K562 (cell line): ENCODE measurements at regions not wholly inside any gene's neighbourhood (a gene's known extent, or its start where the extent isn't known, plus 50 kb on each side); places are given as distances from the start of the nearest gene placed in this dataset.

Source experiments
- ATAC-seq: fragments of 200-7000 bp; cut with Tn5 transposase; 3 replicates; pipeline ENCODE4 v1.9.1; 2020; ENCODE audit warnings: moderate library complexity
- BruUV-seq: library from RNA; stranded (reverse); fragments of 400-500 nt; replicated peaks from 2 replicates; lab custom pipeline; 2021; lab: Mats Ljungman, UMichigan
- CTCF ChIA-PET: fragments of 300-600 bp; formaldehyde crosslinking; extraction: SDS; loops from one replicate; lab custom pipeline; 2021; ENCODE audit warnings: low intra/inter-chr PET ratio; lab: Yijun Ruan, JAX
- POLR2A ChIA-PET: fragments of 300-600, 350-650 bp; sonication (Branson Sonifier 250); formaldehyde crosslinking; extraction: SDS; loops from one replicate; lab custom pipeline; 2021; ENCODE audit warnings: antibody characterized with exemption, inconsistent platforms; lab: Yijun Ruan, JAX
- DNase-seq, 4 experiments: peaks; one replicate each; pipeline versions ENCODE4 v3.0.0 to v3.0.0-alpha.2; 2011 to 2018; ENCODE audit warnings: low spot score in 3 of 4, mixed read lengths in 3 of 4; ENCODE audit errors: extremely low read depth in 1 of 4
- FAIRE-seq: peaks from 2 replicates; lab custom pipeline; 2011; peaks lifted over from hg19 to GRCh38; lab: Jason Lieb, UNC
- H2AFZ ChIP-seq: 2 replicates; pipeline ENCODE4 v1.6.0; 2011; ENCODE audit warnings: low read depth, low read length, control low read depth, inconsistent platforms
- H3K27ac ChIP-seq: fragments of 200-600 bp; 3 replicates; pipeline ENCODE4 v1.8.0; 2011; ENCODE audit warnings: low read depth, mild to moderate bottlenecking, control low read depth, inconsistent platforms, low read length, moderate library complexity, mixed read lengths; ENCODE audit errors: extremely low read depth
- H3K27me3 ChIP-seq, 2 experiments: fragments of 300-600 bp in 1 of 2; 2 replicates in 1 of 2; 3 replicates in 1 of 2; pipeline versions ENCODE4 v1.6.0 to v1.8.0; 2011; ENCODE audit warnings: inconsistent platforms in 2 of 2, low read length in 2 of 2, mild to moderate bottlenecking in 1 of 2, mixed read lengths in 1 of 2, moderate library complexity in 1 of 2; ENCODE audit not compliant: control insufficient read depth in 2 of 2, insufficient read depth in 2 of 2
- H3K36me3 ChIP-seq: fragments of 300-600 bp; 3 replicates; pipeline ENCODE4 v1.8.0; 2011; ENCODE audit warnings: mild to moderate bottlenecking, low read length, inconsistent platforms; ENCODE audit not compliant: control insufficient read depth, insufficient read depth
- H3K4me1 ChIP-seq, 2 experiments: fragments of 200-600 bp in 1 of 2; replicated peaks in 1 of 2; 2 replicates in 1 of 2; 3 replicates in 1 of 2; pipeline versions ENCODE4 v1.5.1 to v1.8.0; 2011; ENCODE audit warnings: inconsistent platforms in 2 of 2, low read length in 2 of 2, mild to moderate bottlenecking in 1 of 2, mixed read lengths in 1 of 2, moderate library complexity in 1 of 2; ENCODE audit not compliant: control insufficient read depth in 2 of 2, insufficient read depth in 2 of 2
- H3K4me2 ChIP-seq: 2 replicates; pipeline ENCODE4 v1.6.1; 2011; ENCODE audit warnings: low read length, control low read depth, inconsistent platforms, mixed read lengths; ENCODE audit not compliant: insufficient read depth
- H3K4me3 ChIP-seq: fragments of 200-600 bp; sonication (generic), shearing (Covaris generic); 2 replicates; pipeline ENCODE4 v1.5.1; 2016; ENCODE audit warnings: control low read depth, inconsistent platforms
- H3K79me2 ChIP-seq: fragments of 200-600 bp; 3 replicates; pipeline ENCODE4 v1.8.0; 2011; ENCODE audit warnings: low read length, inconsistent platforms; ENCODE audit not compliant: control insufficient read depth, insufficient read depth
- H3K9ac ChIP-seq, 2 experiments: 2 replicates each; pipeline versions ENCODE4 v1.6.0 to v1.6.1; 2011; ENCODE audit warnings: low read depth in 2 of 2, low read length in 2 of 2, control low read depth in 1 of 2, inconsistent platforms in 1 of 2, mild to moderate bottlenecking in 1 of 2, mixed read lengths in 1 of 2; ENCODE audit not compliant: insufficient read depth in 1 of 2
- H3K9me1 ChIP-seq: one replicate; pipeline ENCODE4 v1.6.0; 2011; ENCODE audit warnings: inconsistent platforms, mild to moderate bottlenecking, low read length, moderate library complexity; ENCODE audit not compliant: control insufficient read depth, insufficient read depth
- H3K9me3 ChIP-seq: replicated peaks from 2 replicates; pipeline ENCODE4 v1.5.1; 2011; ENCODE audit warnings: low read depth, low read length, inconsistent platforms; ENCODE audit not compliant: control insufficient read depth, insufficient read depth
- H4K20me1 ChIP-seq: replicated peaks from 2 replicates; pipeline ENCODE4 v1.6.1; 2011; ENCODE audit warnings: low read length, inconsistent platforms, mixed read lengths; ENCODE audit not compliant: control insufficient read depth, insufficient read depth
- JUND ChIP-seq, 2 experiments: IDR thresholded peaks; 2 replicates in 1 of 2; 3 replicates in 1 of 2; pipeline ENCODE4 v1.6.1; 2011; ENCODE audit warnings: borderline replicate concordance in 2 of 2, low read depth in 2 of 2, low read length in 2 of 2, improper control_type of control experiment in 1 of 2, missing biosample characterization in 1 of 2, missing genetic modification characterization in 1 of 2, missing genetic modification reagents in 1 of 2
- PYGO2 ChIP-seq: fragments of 450-650 bp; IDR thresholded peaks from 2 replicates; pipeline ENCODE4 v1.6.1; 2016; ENCODE audit warnings: mild to moderate bottlenecking, missing genetic modification characterization, moderate library complexity, missing compliant biosample characterization
- TEAD2 ChIP-seq: fragments of 450-650 bp; IDR thresholded peaks from 2 replicates; pipeline ENCODE4 v1.6.1; 2016; ENCODE audit warnings: missing genetic modification characterization, control low read depth, missing compliant biosample characterization
- ZFX ChIP-seq: sonication (generic); formaldehyde crosslinking; IDR thresholded peaks from 2 replicates; pipeline ENCODE4 v1.8.0; 2022; ENCODE audit warnings: mild to moderate bottlenecking, missing genetic modification reagents, moderate library complexity
- WGBS: fragments of 100-300 bp; shearing (Covaris generic); methylation state at CpG from one replicate; pipeline ENCODE4 v1.1.6; 2016; ENCODE audit warnings: low coverage, mixed read lengths; ENCODE audit not compliant: insufficient coverage; ENCODE audit errors: missing lambda C conversion rate; 5-methylcytosine and 5-hydroxymethylcytosine counted together
- in situ Hi-C: fragments of 300-500 bp; cut with MboI; formaldehyde crosslinking; loops from 4 replicates; pipeline ENCODE4 v1.15.0; 2018; ENCODE audit warnings: inconsistent platforms, mixed read lengths
- intact Hi-C: fragments of 100-400 bp; cut with micrococcal nuclease; formaldehyde crosslinking; loops from 2 replicates; pipeline ENCODE4 v1.14.2; 2022
- TF ChIP-seq, protein P1 (sequence below): fragments of 450-650 bp; conservative IDR thresholded peaks from 2 replicates; pipeline ENCODE4 v1.6.1; 2016; ENCODE audit warnings: missing genetic modification characterization, low read depth, mild to moderate bottlenecking, missing compliant biosample characterization, moderate library complexity

DNA sequence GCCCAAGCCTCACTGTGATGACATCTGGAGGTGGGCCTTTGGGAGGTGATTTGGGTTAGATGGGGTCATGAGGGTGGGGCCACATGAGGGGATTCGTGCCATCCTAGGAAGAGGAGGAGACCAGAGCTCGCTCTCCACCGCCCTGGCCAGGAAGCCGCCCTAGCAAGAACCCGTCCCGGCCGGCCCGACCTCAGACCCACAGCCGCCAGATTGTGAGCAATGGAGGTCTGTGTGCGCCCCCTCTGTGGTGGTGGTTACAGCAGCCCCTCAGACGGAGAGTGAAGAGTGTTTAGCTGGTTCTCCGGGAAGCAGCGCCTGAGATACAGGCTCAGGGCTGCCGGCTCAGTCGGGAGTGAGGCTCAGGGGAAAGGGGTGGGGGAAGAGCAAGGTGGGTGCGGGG lies 83.3 kb downstream of the RTP5 start:
- Histone ChIP-seq H3K4me3 (no peak overlapping the region), H3K9ac (no peak overlapping the region), H3K4me2 (no peak overlapping the region), H3K4me1 (peaks cover 0 to 20% of the 10 kb centered on the region in 2 experiments; a peak in 2 of 5 replicates), H3K27ac (no peak overlapping the region), H3K9me3 (no peaks in the 10 kb centered on the region), H3K9me1 (no peaks in the 10 kb centered on the region), H3K36me3 (no peaks in the 10 kb centered on the region), H3K79me2 (no peaks in the 10 kb centered on the region), H2AFZ (no peak overlapping the region), H3K27me3 (peaks cover 0 to 7% of the 10 kb centered on the region in 2 experiments; a peak in 1 of 5 replicates), H4K20me1 (0 out of 2 replicates have a peak, but pooled peaks cover 4% of the 10 kb centered on the region)
- no TSS peak for BruUV-seq
- in situ Hi-C loops, result no loop called here
- CTCF ChIA-PET, result no interaction called here
- TF ChIP-seq PYGO2 (tag) (no peak), TEAD2 (tag) (no peak), JUND (IDR thresholded peaks at IDR 0.05; ENCODE audit: borderline replicate concordance, low read depth, low read length) (no peak), JUND (tag; IDR thresholded peaks at IDR 0.05; ENCODE audit: borderline replicate concordance, low read depth, low read length) (no peak), ZFX (CRISPR knock-in tag) (no peak)
- TF ChIP-seq, protein P1, sequence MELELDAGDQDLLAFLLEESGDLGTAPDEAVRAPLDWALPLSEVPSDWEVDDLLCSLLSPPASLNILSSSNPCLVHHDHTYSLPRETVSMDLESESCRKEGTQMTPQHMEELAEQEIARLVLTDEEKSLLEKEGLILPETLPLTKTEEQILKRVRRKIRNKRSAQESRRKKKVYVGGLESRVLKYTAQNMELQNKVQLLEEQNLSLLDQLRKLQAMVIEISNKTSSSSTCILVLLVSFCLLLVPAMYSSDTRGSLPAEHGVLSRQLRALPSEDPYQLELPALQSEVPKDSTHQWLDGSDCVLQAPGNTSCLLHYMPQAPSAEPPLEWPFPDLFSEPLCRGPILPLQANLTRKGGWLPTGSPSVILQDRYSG, result no peak
- POLR2A ChIA-PET, result interaction anchor here (0.9 kb wide), 1 partner anchor 19 kb away, joined by 3 read pairs; no protein-coding TSS in a partner anchor
- ATAC-seq, result no peak
- no peak for FAIRE-seq
- intact Hi-C loops, result loop anchor here (5.0 kb wide), 1 partner anchor 69 kb away; no protein-coding TSS in a partner anchor
- no peak for DNase-seq
- WGBS, result no CpG with 5 or more reads among the region's 16 CpGs
